ENCODE measurements at regions not wholly inside any gene's neighbourhood (a gene's known extent, or its start where the extent isn't known, plus 50 kb on each side); places are given as distances from the start of the nearest gene placed in this dataset.

- no peak for TF ChIP-seq CHD7 (IDR thresholded peaks at IDR 0.05; ENCODE audit: insufficient replicate concordance, low read length)
- no peak for TF ChIP-seq POLR2AphosphoS5 (IDR thresholded peaks at IDR 0.05; ENCODE audit: low read depth, low read length)
- TF ChIP-seq PHF8 (conservative IDR thresholded peaks at IDR 0.05; ENCODE audit: low read depth, low read length): no peak
- TF ChIP-seq KDM1A (IDR thresholded peaks at IDR 0.05; ENCODE audit: borderline replicate concordance, low read length): no peak
Observed at GRCh38 chr9:38179965-38180364, 110.9 kb upstream of the SHB start (continued).

Data from H1 (cell line).